ENCODE measurements at regions not wholly inside any gene's neighbourhood (a gene's known extent, or its start where the extent isn't known, plus 50 kb on each side); places are given as distances from the start of the nearest gene placed in this dataset.

- TF ChIP-seq CTCF (IDR thresholded peaks at IDR 0.05) (no peak), ZFP36 (IDR thresholded peaks at IDR 0.05; ENCODE audit: borderline replicate concordance, partially characterized antibody) (no peak), POLR2A (IDR thresholded peaks at IDR 0.05; ENCODE audit: low read length) (no peak), REST (IDR thresholded peaks at IDR 0.05) (no peak)
Measured at GRCh38 chr2:195342061-195342460, 315.0 kb upstream of the SLC39A10 start.
